Naive thymus-derived CD4-positive, alpha-beta T cell (primary cell): ENCODE measurements at regions not wholly inside any gene's neighbourhood (a gene's known extent, or its start where the extent isn't known, plus 50 kb on each side); places are given as distances from the start of the nearest gene placed in this dataset.
A peak's percentile ranks its signal among the peaks of the same experiment; 100 is the strongest.

ENCODE experiments used
- ATAC-seq: fragments of 150-1000 bp; cut with Tn5 transposase; 2 replicates; pipeline ENCODE4 v1.10.0; 2021; ENCODE audit warnings: mild to moderate bottlenecking, moderate library complexity
- CTCF ChIA-PET: fragments of 350-600 bp; sonication (Branson Sonifier 250); formaldehyde crosslinking; loops from one replicate; lab custom pipeline; 2021; ENCODE audit warnings: antibody characterized with exemption; lab: Charles Lee
- POLR2A ChIA-PET: fragments of 350-600 bp; sonication (Branson Sonifier 250); formaldehyde crosslinking; loops from one replicate; lab custom pipeline; 2021; ENCODE audit warnings: antibody characterized with exemption, inconsistent platforms; lab: Charles Lee
- DNase-seq, 9 donors: peaks; one replicate each; pipeline versions ENCODE4 v3.0.0 to v3.0.0-alpha.2; 2020 to 2022; ENCODE audit warnings: mixed read lengths in 1 of 9
- H3K27ac ChIP-seq: one replicate; pipeline ENCODE4 v1.7.0; 2013; ENCODE audit warnings: mild to moderate bottlenecking, low read depth, low read length, moderate library complexity
- H3K27me3 ChIP-seq, 2 donors: one replicate each; pipeline ENCODE4 v1.7.0; 2013; ENCODE audit warnings: low read length in 2 of 2, mild to moderate bottlenecking in 2 of 2, moderate library complexity in 2 of 2; ENCODE audit not compliant: control insufficient read depth in 2 of 2, insufficient read depth in 2 of 2
- H3K36me3 ChIP-seq, 3 experiments: 1 replicate in 2 of 3; 2 replicates in 1 of 3; pipeline ENCODE4 v1.7.0; 2013; ENCODE audit warnings: low read length in 3 of 3, mild to moderate bottlenecking in 3 of 3, moderate library complexity in 1 of 3; ENCODE audit not compliant: insufficient read depth in 3 of 3, control insufficient read depth in 2 of 3
- H3K4me1 ChIP-seq, 2 donors: one replicate each; pipeline ENCODE4 v1.7.0; 2013; ENCODE audit warnings: low read length in 2 of 2, mild to moderate bottlenecking in 2 of 2, moderate library complexity in 1 of 2; ENCODE audit not compliant: control insufficient read depth in 2 of 2, insufficient read depth in 2 of 2
- H3K4me3 ChIP-seq: 2 replicates; pipeline ENCODE4 v1.7.0; 2013; ENCODE audit warnings: mild to moderate bottlenecking, low read length
- H3K9me3 ChIP-seq, 3 experiments: 1 replicate in 2 of 3; 2 replicates in 1 of 3; pipeline ENCODE4 v1.7.0; 2013; ENCODE audit warnings: low read length in 3 of 3; ENCODE audit not compliant: control insufficient read depth in 2 of 3
- H3K27ac Mint-ChIP-seq, 9 donors: one replicate each; pipeline ENCODE4 v1.8.0; 2020 to 2022; ENCODE audit warnings: mixed read lengths in 9 of 9, mild to moderate bottlenecking in 8 of 9, moderate library complexity in 5 of 9, inconsistent platforms in 2 of 9
- H3K27me3 Mint-ChIP-seq, 5 donors: one replicate each; pipeline ENCODE4 v1.8.0; 2021 to 2022; ENCODE audit warnings: mixed read lengths in 5 of 5, mild to moderate bottlenecking in 1 of 5
- H3K36me3 Mint-ChIP-seq, 5 donors: one replicate each; pipeline ENCODE4 v1.8.0; 2020 to 2022; ENCODE audit warnings: mixed read lengths in 5 of 5, mild to moderate bottlenecking in 3 of 5, inconsistent platforms in 1 of 5
- H3K4me1 Mint-ChIP-seq, 7 donors: one replicate each; pipeline ENCODE4 v1.8.0; 2020 to 2022; ENCODE audit warnings: mixed read lengths in 7 of 7, mild to moderate bottlenecking in 3 of 7, inconsistent platforms in 1 of 7
- H3K4me3 Mint-ChIP-seq, 10 donors: one replicate each; pipeline ENCODE4 v1.8.0; 2020 to 2022; ENCODE audit warnings: mild to moderate bottlenecking in 10 of 10, mixed read lengths in 10 of 10, moderate library complexity in 6 of 10, inconsistent platforms in 2 of 10
- H3K9me3 Mint-ChIP-seq, 11 donors: one replicate each; pipeline ENCODE4 v1.8.0; 2020 to 2022; ENCODE audit warnings: mixed read lengths in 11 of 11, mild to moderate bottlenecking in 4 of 11, inconsistent platforms in 1 of 11, moderate library complexity in 1 of 11
- intact Hi-C, 2 donors: fragments of 100-400 bp; cut with micrococcal nuclease; formaldehyde crosslinking; loops; one replicate each; pipeline ENCODE4 v1.15.1; 2023

- Mint-ChIP-seq H3K27me3 (peaks cover 0 to 20% (median 10%) of the 10 kb centered on the region in 5 donors), H3K36me3 (peaks cover 0 to 3% (median 0%) of the 10 kb centered on the region in 5 donors), H3K4me3 (peak overlapping the region in 7 of 10 donors; percentile 20 to 65 (median 31)), H3K9me3 (peaks cover 0 to 1% (median 0%) of the 10 kb centered on the region in 11 donors), H3K27ac (peak overlapping the region in 3 of 9 donors; percentile 56 to 81 (median 57)), H3K4me1 (peaks cover 3 to 17% (median 16%) of the 10 kb centered on the region in 7 donors)
- no peaks in the 10 kb centered on the region for H3K27me3 ChIP-seq
- intact Hi-C loops, result no loop called here
- H3K4me1 ChIP-seq, result no peaks in the 10 kb centered on the region
- H3K4me3 ChIP-seq, result no peak overlapping the region
- DNase-seq (peak in 3 of 9 donors; percentile 11 to 32 (median 23)), ATAC-seq (peak; percentile 41)
- no peaks in the 10 kb centered on the region for H3K9me3 ChIP-seq
- no peak overlapping the region for H3K27ac ChIP-seq
- ChIA-PET CTCF (no interaction called here), POLR2A (interaction anchor here (1.0 kb wide), 1 partner anchor 10 kb away, joined by 3 read pairs; no protein-coding TSS in a partner anchor)
- no peaks in the 10 kb centered on the region for H3K36me3 ChIP-seq
Observed at GRCh38 chr6:21846541-21847451, 253.2 kb downstream of the SOX4 start.

DNA sequence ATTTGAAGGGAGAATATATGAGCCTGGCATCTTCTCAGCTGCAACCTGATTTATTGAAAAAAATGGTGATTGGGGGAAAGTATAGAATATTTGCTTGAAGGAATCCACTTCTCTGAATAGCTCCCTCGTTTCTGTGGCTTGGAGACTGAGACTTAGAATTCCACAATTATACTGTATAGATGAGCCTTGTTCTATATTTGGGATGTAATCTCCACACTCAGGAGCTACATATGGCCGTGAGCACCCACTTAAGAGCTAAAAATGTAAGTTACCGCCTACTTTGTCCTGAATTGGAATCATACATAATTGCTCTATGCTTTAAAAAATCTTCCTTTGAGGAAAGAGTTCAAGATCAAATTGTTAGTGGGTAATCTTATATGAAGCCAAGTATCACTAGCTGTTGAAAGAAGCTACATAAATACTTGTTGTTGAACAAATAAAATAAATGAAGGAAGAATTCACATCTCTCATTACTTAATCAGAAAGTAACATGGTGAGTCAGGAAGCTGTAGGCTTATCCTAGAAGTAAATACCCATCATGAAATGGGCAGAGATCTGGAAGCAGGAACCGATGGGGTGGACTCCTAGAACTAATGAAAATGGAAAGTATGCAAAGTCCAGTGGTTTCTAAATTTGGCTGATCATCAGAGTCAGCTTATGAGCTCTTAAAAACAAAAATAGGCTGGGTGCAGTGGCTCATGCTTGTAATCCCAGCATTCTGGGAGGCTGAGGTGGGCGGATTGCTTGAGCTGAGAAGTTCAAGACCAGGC lies 254.3 kb downstream of the SOX4 start:
- DNase-seq (no peak), ATAC-seq (no peak)
- no peak overlapping the region for H3K4me3 ChIP-seq
- CTCF ChIA-PET, result no interaction called here
- Mint-ChIP-seq H3K27ac (peak overlapping the region in 2 of 9 donors; percentile 57 to 81), H3K36me3 (peaks cover 0 to 3% (median 0%) of the 10 kb centered on the region in 5 donors), H3K4me1 (peaks cover 3 to 17% (median 16%) of the 10 kb centered on the region in 7 donors), H3K4me3 (peak overlapping the region in 1 of 10 donors; percentile 65), H3K9me3 (peaks cover 0 to 5% (median 0%) of the 10 kb centered on the region in 11 donors), H3K27me3 (peaks cover 0 to 20% (median 10%) of the 10 kb centered on the region in 5 donors)
- intact Hi-C loops, result no loop called here
- POLR2A ChIA-PET, result interaction anchor here (1.0 kb wide), 1 partner anchor 9 kb away, joined by 3 read pairs; no protein-coding TSS in a partner anchor
- H3K9me3 ChIP-seq, result no peaks in the 10 kb centered on the region
- H3K27me3 ChIP-seq, result no peaks in the 10 kb centered on the region
- H3K4me1 ChIP-seq, result no peaks in the 10 kb centered on the region
- H3K27ac ChIP-seq, result no peak overlapping the region
- no peaks in the 10 kb centered on the region for H3K36me3 ChIP-seq

DNA sequence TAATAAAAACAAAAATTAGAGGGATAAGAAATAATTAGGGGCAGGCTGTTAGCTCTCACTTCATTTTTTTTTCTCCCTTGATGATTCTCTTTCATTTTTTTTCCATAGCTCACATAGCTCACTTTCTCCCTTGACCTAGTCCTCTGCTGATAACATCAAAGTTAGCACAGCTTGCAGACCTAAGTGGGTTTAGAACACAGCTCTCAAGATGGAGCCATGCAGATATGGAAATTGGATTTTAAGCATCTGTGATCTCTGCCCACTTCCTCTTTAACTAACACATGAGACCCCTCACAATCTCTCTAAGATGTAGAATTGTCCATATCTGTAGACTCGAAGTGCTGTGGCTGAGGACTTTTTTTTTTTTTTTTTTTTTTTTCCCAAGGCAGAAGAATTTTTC lies 257.1 kb downstream of the SOX4 start:
- Histone ChIP-seq H3K27me3 (no peaks in the 10 kb centered on the region), H3K9me3 (no peaks in the 10 kb centered on the region), H3K4me3 (no peak overlapping the region), H3K27ac (no peak overlapping the region), H3K36me3 (no peaks in the 10 kb centered on the region), H3K4me1 (no peaks in the 10 kb centered on the region)
- ChIA-PET POLR2A (no interaction called here), CTCF (no interaction called here)
- DNase-seq (no peak), ATAC-seq (no peak)
- Mint-ChIP-seq H3K27me3 (peaks cover 0 to 20% (median 3%) of the 10 kb centered on the region in 5 donors), H3K27ac (no peak overlapping the region), H3K4me3 (no peak overlapping the region), H3K4me1 (peaks cover 3 to 16% (median 16%) of the 10 kb centered on the region in 7 donors), H3K9me3 (peaks cover 0 to 6% (median 0%) of the 10 kb centered on the region in 11 donors), H3K36me3 (peaks cover 0 to 3% (median 0%) of the 10 kb centered on the region in 5 donors)
- intact Hi-C loops, result no loop called here

- ATAC-seq (peak; percentile 78), DNase-seq (no peak)
- Mint-ChIP-seq H3K36me3 (peaks cover 0 to 1% (median 0%) of the 10 kb centered on the region in 5 donors), H3K27me3 (no peaks in the 10 kb centered on the region), H3K4me1 (peaks cover 0 to 7% (median 0%) of the 10 kb centered on the region in 7 donors), H3K9me3 (peaks cover 0 to 6% (median 0%) of the 10 kb centered on the region in 11 donors), H3K4me3 (no peak overlapping the region), H3K27ac (no peak overlapping the region)
- Histone ChIP-seq H3K4me3 (no peak overlapping the region), H3K27ac (no peak overlapping the region), H3K4me1 (no peaks in the 10 kb centered on the region), H3K9me3 (no peaks in the 10 kb centered on the region), H3K27me3 (no peaks in the 10 kb centered on the region), H3K36me3 (no peaks in the 10 kb centered on the region)
- intact Hi-C loops, result no loop called here
- CTCF ChIA-PET, result no interaction called here
- POLR2A ChIA-PET, result interaction anchor here (0.6 kb wide), 1 partner anchor 9 kb away, joined by 3 read pairs; no protein-coding TSS in a partner anchor
Observed at GRCh38 chr6:21855811-21856455, 262.4 kb downstream of the SOX4 start.

- H3K36me3 Mint-ChIP-seq, result peaks cover 0 to 5% (median 0%) of the 10 kb centered on the region in 5 donors
- H3K4me1 Mint-ChIP-seq, result peaks cover 0 to 7% (median 0%) of the 10 kb centered on the region in 7 donors
- no peaks in the 10 kb centered on the region for H3K27me3 ChIP-seq
- H3K4me3 ChIP-seq, result no peak overlapping the region
- H3K36me3 ChIP-seq, result no peaks in the 10 kb centered on the region
- POLR2A ChIA-PET, result interaction anchor here (0.6 kb wide), 1 partner anchor 9 kb away, joined by 3 read pairs; no protein-coding TSS in a partner anchor
- peak; percentile 72 for ATAC-seq
- no peaks in the 10 kb centered on the region for H3K4me1 ChIP-seq
- H3K9me3 Mint-ChIP-seq, result peaks cover 0 to 6% (median 0%) of the 10 kb centered on the region in 11 donors
- CTCF ChIA-PET, result no interaction called here
- no peaks in the 10 kb centered on the region for H3K27me3 Mint-ChIP-seq
- intact Hi-C loops, result no loop called here
- DNase-seq, result no peak
- H3K4me3 Mint-ChIP-seq, result no peak overlapping the region
- no peak overlapping the region for H3K27ac Mint-ChIP-seq
- H3K27ac ChIP-seq, result no peak overlapping the region
- H3K9me3 ChIP-seq, result no peaks in the 10 kb centered on the region
Observed at GRCh38 chr6:21856456-21856825, 262.9 kb downstream of the SOX4 start.

DNA sequence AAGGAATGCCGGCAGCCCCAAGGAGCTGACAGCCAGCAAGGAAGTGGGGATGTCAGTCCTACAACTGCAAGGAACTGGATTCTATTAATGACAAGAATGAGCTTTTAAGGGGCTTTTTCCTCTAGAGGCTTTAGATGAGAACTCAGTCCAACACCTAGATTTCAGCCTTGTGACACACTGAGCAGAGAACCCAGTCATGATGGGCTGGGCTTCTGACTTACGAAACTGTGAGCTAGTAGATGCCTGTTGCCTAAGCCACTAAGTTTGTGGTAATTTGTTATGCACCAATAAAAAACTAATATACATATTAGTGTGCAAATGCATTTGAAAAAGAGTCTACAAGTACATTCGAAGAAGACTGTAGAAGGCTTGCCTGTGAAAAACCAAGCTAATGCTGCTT lies 263.3 kb downstream of the SOX4 start:
- no peaks in the 10 kb centered on the region for H3K27me3 Mint-ChIP-seq
- no peak overlapping the region for H3K27ac Mint-ChIP-seq
- Histone ChIP-seq H3K9me3 (no peaks in the 10 kb centered on the region), H3K4me1 (no peaks in the 10 kb centered on the region), H3K27me3 (no peaks in the 10 kb centered on the region), H3K4me3 (no peak overlapping the region), H3K36me3 (no peaks in the 10 kb centered on the region), H3K27ac (no peak overlapping the region)
- H3K4me3 Mint-ChIP-seq, result no peak overlapping the region
- DNase-seq (no peak), ATAC-seq (peak; percentile 73)
- H3K36me3 Mint-ChIP-seq, result peaks cover 0 to 5% (median 0%) of the 10 kb centered on the region in 5 donors
- ChIA-PET POLR2A (interaction anchor here (0.6 kb wide), 1 partner anchor 9 kb away, joined by 3 read pairs; no protein-coding TSS in a partner anchor), CTCF (no interaction called here)
- peaks cover 0 to 7% (median 0%) of the 10 kb centered on the region in 7 donors for H3K4me1 Mint-ChIP-seq
- intact Hi-C loops, result no loop called here
- peaks cover 0 to 6% (median 0%) of the 10 kb centered on the region in 11 donors for H3K9me3 Mint-ChIP-seq
